ENCODE measurements at regions not wholly inside any gene's neighbourhood (a gene's known extent, or its start where the extent isn't known, plus 50 kb on each side); places are given as distances from the start of the nearest gene placed in this dataset.

- TF ChIP-seq CTCF (IDR thresholded peaks at IDR 0.05; ENCODE audit: low read length) (no peak), EZH2 (optimal IDR thresholded peaks at IDR 0.05; ENCODE audit: low read depth, low read length) (no peak), EZH2phosphoT487 (IDR thresholded peaks at IDR 0.05; ENCODE audit: low read length) (no peak)
Observed at GRCh38 chr9:129498451-129499384, 122.2 kb downstream of the C9orf50 start.

Data from MM.1S (cell line).